Activated CD8-positive, alpha-beta T cell treated with anti-CD3 and anti-CD28 coated beads for 36 hours (primary cell): ENCODE measurements at regions not wholly inside any gene's neighbourhood (a gene's known extent, or its start where the extent isn't known, plus 50 kb on each side); places are given as distances from the start of the nearest gene placed in this dataset.
"Not testable (repeated sequence)": the region's sequence is repeated elsewhere in the genome, so short reads cannot be mapped to it uniquely, and the experiment has no call there.

Source experiments
- ATAC-seq: fragments of 200-7000 bp; cut with Tn5 transposase; one replicate; pipeline ENCODE4 v1.10.0; 2021; ENCODE audit warnings: mild to moderate bottlenecking, moderate library complexity
- CTCF ChIA-PET: fragments of 350-600 bp; sonication (Branson Sonifier 250); formaldehyde crosslinking; loops from one replicate; lab custom pipeline; 2021; ENCODE audit warnings: antibody characterized with exemption; lab: Charles Lee
- POLR2A ChIA-PET: fragments of 350-600 bp; sonication (Branson Sonifier 250); formaldehyde crosslinking; loops from one replicate; lab custom pipeline; 2021; ENCODE audit warnings: antibody characterized with exemption; lab: Charles Lee
- DNase-seq: peaks from one replicate; pipeline ENCODE4 v3.0.0-alpha.2; 2020
- H3K27ac Mint-ChIP-seq: one replicate; pipeline ENCODE4 v1.8.0; 2021; ENCODE audit warnings: mild to moderate bottlenecking, mixed read lengths
- H3K27me3 Mint-ChIP-seq: one replicate; pipeline ENCODE4 v1.8.0; 2021; ENCODE audit warnings: mixed read lengths
- H3K36me3 Mint-ChIP-seq: one replicate; pipeline ENCODE4 v1.8.0; 2021; ENCODE audit warnings: low read depth, mixed read lengths
- H3K4me1 Mint-ChIP-seq: one replicate; pipeline ENCODE4 v1.8.0; 2021; ENCODE audit warnings: low read depth, mixed read lengths
- H3K4me3 Mint-ChIP-seq: one replicate; pipeline ENCODE4 v1.8.0; 2021; ENCODE audit warnings: mild to moderate bottlenecking, moderate library complexity, mixed read lengths
- H3K9me3 Mint-ChIP-seq: one replicate; pipeline ENCODE4 v1.8.0; 2021; ENCODE audit warnings: mixed read lengths
- intact Hi-C: fragments of 100-400 bp; cut with micrococcal nuclease; formaldehyde crosslinking; loops from one replicate; pipeline ENCODE4 v1.10.0; 2022
- TF ChIP-seq, protein P1 (sequence below): fragments of 200-600 bp; IDR thresholded peaks from one replicate; pipeline ENCODE4 v1.8.0; 2022; ENCODE audit warnings: antibody characterized with exemption, mild to moderate bottlenecking

- Mint-ChIP-seq H3K27ac (no peak overlapping the region), H3K27me3 (no peaks in the 10 kb centered on the region), H3K36me3 (no peaks in the 10 kb centered on the region), H3K4me3 (no peak overlapping the region), H3K9me3 (peaks cover 4% of the 10 kb centered on the region), H3K4me1 (no peaks in the 10 kb centered on the region)
- ChIA-PET CTCF (no interaction called here), POLR2A (no interaction called here)
- no peak for ATAC-seq
- intact Hi-C loops: no loop called here
- TF ChIP-seq, protein P1, sequence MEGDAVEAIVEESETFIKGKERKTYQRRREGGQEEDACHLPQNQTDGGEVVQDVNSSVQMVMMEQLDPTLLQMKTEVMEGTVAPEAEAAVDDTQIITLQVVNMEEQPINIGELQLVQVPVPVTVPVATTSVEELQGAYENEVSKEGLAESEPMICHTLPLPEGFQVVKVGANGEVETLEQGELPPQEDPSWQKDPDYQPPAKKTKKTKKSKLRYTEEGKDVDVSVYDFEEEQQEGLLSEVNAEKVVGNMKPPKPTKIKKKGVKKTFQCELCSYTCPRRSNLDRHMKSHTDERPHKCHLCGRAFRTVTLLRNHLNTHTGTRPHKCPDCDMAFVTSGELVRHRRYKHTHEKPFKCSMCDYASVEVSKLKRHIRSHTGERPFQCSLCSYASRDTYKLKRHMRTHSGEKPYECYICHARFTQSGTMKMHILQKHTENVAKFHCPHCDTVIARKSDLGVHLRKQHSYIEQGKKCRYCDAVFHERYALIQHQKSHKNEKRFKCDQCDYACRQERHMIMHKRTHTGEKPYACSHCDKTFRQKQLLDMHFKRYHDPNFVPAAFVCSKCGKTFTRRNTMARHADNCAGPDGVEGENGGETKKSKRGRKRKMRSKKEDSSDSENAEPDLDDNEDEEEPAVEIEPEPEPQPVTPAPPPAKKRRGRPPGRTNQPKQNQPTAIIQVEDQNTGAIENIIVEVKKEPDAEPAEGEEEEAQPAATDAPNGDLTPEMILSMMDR: no peak
- no peak for DNase-seq
These were observed 406.6 kb downstream of the PCDH10 start for GRCh38 chr4:133555671-133556070.

DNA sequence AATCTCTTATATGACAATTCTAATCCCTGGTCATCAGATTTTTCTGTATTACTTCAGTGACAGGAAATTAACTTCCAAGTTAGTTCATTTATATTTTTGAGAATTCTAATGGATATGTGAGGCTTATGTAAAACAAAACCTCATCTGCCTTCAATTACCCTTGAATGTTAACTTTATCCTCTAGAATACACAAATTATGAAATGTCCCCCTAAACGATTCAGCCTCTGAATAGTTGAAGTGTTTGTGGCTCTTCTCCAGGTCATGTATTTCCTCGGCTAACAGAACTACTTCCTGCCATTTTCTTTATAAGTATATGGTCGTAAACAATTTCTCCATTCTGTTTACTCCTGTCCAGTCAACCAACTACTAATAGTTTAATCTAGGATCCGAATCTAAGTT is 401.3 kb downstream of the PCDH10 start:
- ChIA-PET POLR2A (no interaction called here), CTCF (no interaction called here)
- TF ChIP-seq, protein P1: no peak
- ATAC-seq (no peak), DNase-seq (no peak)
- H3K27ac Mint-ChIP-seq: no peak overlapping the region
- H3K36me3 Mint-ChIP-seq: no peaks in the 10 kb centered on the region
- H3K4me1 Mint-ChIP-seq: no peaks in the 10 kb centered on the region
- H3K27me3 Mint-ChIP-seq: no peaks in the 10 kb centered on the region
- H3K9me3 Mint-ChIP-seq: peaks cover 8% of the 10 kb centered on the region
- intact Hi-C loops: no loop called here
- H3K4me3 Mint-ChIP-seq: no peak overlapping the region

DNA sequence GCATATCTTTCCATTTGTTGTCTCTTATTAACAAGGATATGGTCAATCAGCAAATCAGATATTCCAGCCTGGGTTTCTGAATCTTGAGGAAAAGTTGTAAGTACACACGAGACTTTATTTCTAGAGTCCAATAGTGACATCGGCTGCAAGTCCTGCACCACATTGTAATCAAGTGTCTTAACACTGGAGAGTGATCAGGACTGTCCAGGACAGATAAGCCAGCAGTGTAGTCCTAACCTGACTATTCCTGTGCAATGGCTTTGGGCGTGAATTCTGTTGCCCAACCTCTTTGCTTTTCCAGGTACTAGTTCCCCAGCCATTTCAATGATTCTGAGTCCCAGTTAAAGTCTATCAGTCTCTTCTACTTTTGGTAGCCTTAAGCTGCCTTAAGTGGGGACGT is 395.0 kb downstream of the PCDH10 start:
- Mint-ChIP-seq H3K4me1 (no peaks in the 10 kb centered on the region), H3K9me3 (peaks cover 4% of the 10 kb centered on the region), H3K36me3 (no peaks in the 10 kb centered on the region), H3K27me3 (no peaks in the 10 kb centered on the region), H3K27ac (no peak overlapping the region), H3K4me3 (no peak overlapping the region)
- intact Hi-C loops: no loop called here
- TF ChIP-seq, protein P1: no peak
- DNase-seq (no peak), ATAC-seq (no peak)
- ChIA-PET POLR2A (no interaction called here), CTCF (no interaction called here)

GRCh38 chr4:133537780-133538281 is 388.7 kb downstream of the PCDH10 start:
- ChIA-PET POLR2A (no interaction called here), CTCF (no interaction called here)
- DNase-seq (no peak), ATAC-seq (no peak)
- Mint-ChIP-seq H3K36me3 (no peaks in the 10 kb centered on the region), H3K27ac (no peak overlapping the region), H3K4me3 (no peak overlapping the region), H3K27me3 (no peaks in the 10 kb centered on the region), H3K9me3 (no peaks in the 10 kb centered on the region), H3K4me1 (no peaks in the 10 kb centered on the region)
- intact Hi-C loops: no loop called here
- TF ChIP-seq, protein P1: no peak

GRCh38 chr4:133534224-133534623 is 385.1 kb downstream of the PCDH10 start:
- POLR2A ChIA-PET, ATAC-seq, H3K36me3 Mint-ChIP-seq, intact Hi-C loops, H3K4me1 Mint-ChIP-seq, H3K27me3 Mint-ChIP-seq, H3K27ac Mint-ChIP-seq, CTCF ChIA-PET, DNase-seq, H3K9me3 Mint-ChIP-seq, H3K4me3 Mint-ChIP-seq: not testable (repeated sequence)

DNA sequence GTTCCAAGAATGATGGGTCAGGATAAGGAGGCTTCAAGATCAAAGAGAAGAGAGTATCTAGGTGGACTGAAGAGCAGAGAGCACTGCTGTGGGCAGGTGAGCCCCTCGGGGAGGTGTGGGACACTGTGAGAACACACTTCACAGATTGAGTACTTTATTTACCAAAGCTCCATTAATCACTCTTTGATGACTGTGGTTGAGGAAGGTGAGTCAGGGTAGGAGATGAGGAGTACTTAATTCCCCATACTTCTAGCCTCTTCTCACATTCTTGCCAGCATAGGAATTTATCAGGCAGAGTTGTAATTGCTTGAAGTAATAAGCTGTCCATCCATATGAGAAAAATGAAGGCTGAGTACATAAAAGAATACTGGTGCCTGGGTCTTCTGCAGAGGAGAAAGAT is 375.3 kb downstream of the PCDH10 start:
- TF ChIP-seq, protein P1: no peak
- H3K9me3 Mint-ChIP-seq: no peaks in the 10 kb centered on the region
- DNase-seq (no peak), ATAC-seq (no peak)
- H3K27ac Mint-ChIP-seq: no peak overlapping the region
- ChIA-PET CTCF (no interaction called here), POLR2A (no interaction called here)
- intact Hi-C loops: no loop called here
- no peaks in the 10 kb centered on the region for H3K27me3 Mint-ChIP-seq
- no peaks in the 10 kb centered on the region for H3K36me3 Mint-ChIP-seq
- no peaks in the 10 kb centered on the region for H3K4me1 Mint-ChIP-seq
- no peak overlapping the region for H3K4me3 Mint-ChIP-seq
